ENCODE measurements at regions not wholly inside any gene's neighbourhood (a gene's known extent, or its start where the extent isn't known, plus 50 kb on each side); places are given as distances from the start of the nearest gene placed in this dataset.

DNA sequence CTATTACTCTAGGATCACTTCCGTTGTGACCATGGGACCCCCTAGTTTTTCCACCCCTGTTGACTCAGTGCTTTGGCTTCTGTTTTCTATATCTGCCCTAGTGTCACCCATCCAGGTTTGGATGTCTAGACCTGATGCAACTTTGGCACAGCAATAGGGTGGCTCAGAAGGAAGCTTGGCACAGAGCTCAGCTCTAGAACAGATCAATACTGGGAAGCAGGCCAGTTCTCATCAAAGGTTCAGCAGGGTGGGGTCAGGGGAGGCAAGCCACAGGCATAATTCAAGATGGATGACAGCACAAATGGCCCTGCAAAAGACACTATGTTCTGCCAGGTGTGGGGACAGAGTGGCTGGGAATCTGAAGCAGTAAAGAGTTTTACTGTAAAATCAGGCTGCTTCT, 74.2 kb upstream of the EGFL6 start:
- TF ChIP-seq POLR2A (IDR thresholded peaks at IDR 0.05) = no peak
- TF ChIP-seq, protein P1, sequence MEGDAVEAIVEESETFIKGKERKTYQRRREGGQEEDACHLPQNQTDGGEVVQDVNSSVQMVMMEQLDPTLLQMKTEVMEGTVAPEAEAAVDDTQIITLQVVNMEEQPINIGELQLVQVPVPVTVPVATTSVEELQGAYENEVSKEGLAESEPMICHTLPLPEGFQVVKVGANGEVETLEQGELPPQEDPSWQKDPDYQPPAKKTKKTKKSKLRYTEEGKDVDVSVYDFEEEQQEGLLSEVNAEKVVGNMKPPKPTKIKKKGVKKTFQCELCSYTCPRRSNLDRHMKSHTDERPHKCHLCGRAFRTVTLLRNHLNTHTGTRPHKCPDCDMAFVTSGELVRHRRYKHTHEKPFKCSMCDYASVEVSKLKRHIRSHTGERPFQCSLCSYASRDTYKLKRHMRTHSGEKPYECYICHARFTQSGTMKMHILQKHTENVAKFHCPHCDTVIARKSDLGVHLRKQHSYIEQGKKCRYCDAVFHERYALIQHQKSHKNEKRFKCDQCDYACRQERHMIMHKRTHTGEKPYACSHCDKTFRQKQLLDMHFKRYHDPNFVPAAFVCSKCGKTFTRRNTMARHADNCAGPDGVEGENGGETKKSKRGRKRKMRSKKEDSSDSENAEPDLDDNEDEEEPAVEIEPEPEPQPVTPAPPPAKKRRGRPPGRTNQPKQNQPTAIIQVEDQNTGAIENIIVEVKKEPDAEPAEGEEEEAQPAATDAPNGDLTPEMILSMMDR (IDR thresholded peaks at IDR 0.05) = no peak
- TF ChIP-seq EP300 (IDR thresholded peaks at IDR 0.05) = no peak
- TF ChIP-seq POLR2AphosphoS5 (IDR thresholded peaks at IDR 0.05) = no peak
